ENCODE measurements at regions not wholly inside any gene's neighbourhood (a gene's known extent, or its start where the extent isn't known, plus 50 kb on each side); places are given as distances from the start of the nearest gene placed in this dataset.

DNA sequence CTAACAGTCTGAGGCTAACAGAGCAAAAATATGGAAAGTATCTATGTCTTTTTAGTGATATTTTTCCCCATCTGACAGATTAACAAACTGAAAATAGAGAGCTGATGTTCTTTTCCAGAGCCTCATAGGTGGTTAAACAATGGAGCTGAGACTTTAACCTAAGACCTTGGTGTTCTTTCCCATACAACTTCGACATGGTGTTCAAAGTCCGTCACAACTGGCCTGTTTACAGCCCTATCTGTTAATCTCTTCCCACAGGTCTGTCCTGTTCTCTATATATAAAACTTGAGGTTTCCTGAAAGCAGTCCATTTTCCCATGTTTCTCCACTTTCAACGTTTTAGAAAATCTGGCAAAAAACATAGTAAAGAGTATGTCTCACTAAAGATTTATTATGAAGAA lies 395.7 kb downstream of the BRINP2 start:
- Histone ChIP-seq H3K27ac (no peak overlapping the region), H3K4me1 (replicated peaks in 1 of 2) (no peaks in the 10 kb centered on the region), H3K4me3 (no peak overlapping the region)
- ATAC-seq (replicated peaks in 6 of 8): no peak
- in situ Hi-C loops (cut with MboI; ENCODE audit: low pct_unique_long_range_greater_than_20kb in 2 of 9, low sequenced_read_pairs in 9 of 9, unreplicated experiment in 9 of 9): loop anchor here in 1 of 9 experiments (25.0 kb wide), 1 partner anchor 96 kb away; no protein-coding TSS in a partner anchor
- WGBS, 10 experiments: 4 to 94% (median 76%) methylated on average over 2 to 3 of the region's 3 CpGs; no CpG with 5 or more reads in 1 of the 10 experiments

DNA sequence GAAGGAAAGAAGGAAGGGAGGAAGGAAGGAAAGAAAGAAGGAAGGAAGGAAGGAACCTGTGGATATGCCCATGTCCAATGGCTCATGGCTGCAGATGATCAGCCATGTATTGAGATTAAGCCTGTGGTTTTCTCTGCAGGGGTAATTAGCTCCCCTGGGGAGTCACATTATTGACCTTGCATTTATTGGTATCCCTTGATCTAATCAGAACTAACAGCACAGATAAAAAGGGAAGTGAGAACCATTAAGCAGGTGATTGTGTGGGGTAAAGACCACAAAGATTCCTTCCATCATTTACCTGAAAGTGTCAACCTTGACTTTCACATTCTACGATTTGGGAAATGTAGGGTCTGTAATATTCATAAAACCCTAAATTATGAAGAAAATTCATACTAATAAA lies 390.7 kb downstream of the BRINP2 start:
- peaks cover 0 to 3% of the 10 kb centered on the region in 2 donors for H3K4me1 ChIP-seq (replicated peaks in 1 of 2)

DNA sequence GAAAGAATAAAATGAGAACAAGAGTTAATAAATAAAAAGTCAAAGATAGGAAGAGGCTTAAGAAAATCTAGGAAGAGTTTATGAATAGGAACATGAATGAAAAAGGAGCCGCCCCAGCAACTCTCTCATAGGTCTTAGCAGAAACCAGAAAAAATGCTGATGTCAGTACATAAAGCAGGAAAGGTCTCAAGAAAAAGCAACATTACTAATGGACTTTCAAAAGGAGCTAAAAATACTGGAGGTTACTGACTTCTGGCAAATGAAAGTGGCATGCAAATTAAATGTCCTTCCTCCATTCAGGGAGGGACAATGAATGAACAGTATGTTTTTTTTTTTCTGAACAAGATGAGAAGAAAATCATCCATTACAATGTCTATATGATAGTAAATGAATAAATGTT lies 387.6 kb downstream of the BRINP2 start:
- Histone ChIP-seq H3K4me3 (no peak overlapping the region), H3K27ac (no peak overlapping the region), H3K4me1 (replicated peaks in 1 of 2) (peaks cover 0 to 3% of the 10 kb centered on the region in 2 donors)
- 8 to 100% (median 88%) methylated on average over 1 of the region's 1 CpG for WGBS, 10 experiments
- in situ Hi-C loops (cut with MboI; ENCODE audit: low pct_unique_long_range_greater_than_20kb in 2 of 9, low sequenced_read_pairs in 9 of 9, unreplicated experiment in 9 of 9): loop anchor here in 1 of 9 experiments (25.0 kb wide), 1 partner anchor 104 kb away; no protein-coding TSS in a partner anchor
- ATAC-seq (replicated peaks in 6 of 8): peak in 2 of 8 experiments; percentile 52 to 62

More for the DNA sequence above, 390.7 kb downstream of the BRINP2 start:
- no peak overlapping the region for H3K4me3 ChIP-seq
- in situ Hi-C loops (cut with MboI; ENCODE audit: low pct_unique_long_range_greater_than_20kb in 2 of 9, low sequenced_read_pairs in 9 of 9, unreplicated experiment in 9 of 9): loop anchor here in 1 of 9 experiments (25.0 kb wide), 1 partner anchor 101 kb away; no protein-coding TSS in a partner anchor
- ATAC-seq (replicated peaks in 6 of 8): no peak
- WGBS, 10 experiments: 0 to 89% (median 73%) methylated on average over 1 of the region's 1 CpG; no CpG with 5 or more reads in 1 of the 10 experiments
- H3K27ac ChIP-seq: no peak overlapping the region

DNA sequence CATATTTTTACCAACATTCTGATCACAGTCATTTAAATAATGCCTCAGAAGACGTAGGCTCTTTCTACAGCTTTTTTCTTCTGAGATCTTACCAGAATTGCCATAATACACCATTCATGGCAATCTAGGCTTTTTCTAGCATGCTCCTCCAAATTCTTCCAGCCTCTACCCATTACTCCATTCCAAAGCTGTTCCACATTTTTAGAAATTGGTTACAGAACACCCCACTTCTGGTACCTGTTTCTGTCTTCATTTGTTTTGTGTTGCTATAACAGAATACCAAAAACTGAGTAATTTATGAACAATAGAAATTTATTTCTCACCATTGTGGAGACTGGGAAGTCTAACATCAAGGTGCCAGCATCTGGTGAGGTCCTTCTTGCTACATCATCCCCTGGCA lies 385.4 kb downstream of the BRINP2 start:
- Histone ChIP-seq H3K27ac (no peak overlapping the region), H3K4me1 (replicated peaks in 1 of 2) (peaks cover 0 to 3% of the 10 kb centered on the region in 2 donors), H3K4me3 (no peak overlapping the region)
- ATAC-seq (replicated peaks in 6 of 8): no peak
- WGBS, 10 experiments: 0 to 90% (median 43%) methylated on average over 1 of the region's 1 CpG; no CpG with 5 or more reads in 3 of the 10 experiments
- in situ Hi-C loops (cut with MboI; ENCODE audit: low pct_unique_long_range_greater_than_20kb in 2 of 9, low sequenced_read_pairs in 9 of 9, unreplicated experiment in 9 of 9): loop anchor here in 1 of 9 experiments (25.0 kb wide), 1 partner anchor 106 kb away; no protein-coding TSS in a partner anchor

DNA sequence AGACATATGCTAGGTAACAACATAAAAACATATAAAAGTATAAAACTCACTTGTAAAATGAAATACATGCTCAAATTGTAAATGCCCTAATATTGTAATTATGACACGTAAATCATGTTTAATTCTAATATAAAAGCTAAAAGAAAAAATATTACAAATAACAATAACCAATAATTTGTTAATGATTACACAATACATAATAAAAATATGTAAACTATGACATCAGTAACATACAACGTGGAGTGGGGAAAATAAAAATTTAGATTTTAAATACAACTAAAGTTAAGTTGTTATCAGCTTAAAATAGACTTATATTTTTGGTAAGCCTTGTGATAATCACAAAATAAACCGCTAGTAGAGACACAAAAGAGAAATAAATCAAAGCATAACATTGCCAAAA lies 376.4 kb downstream of the BRINP2 start:
- no peak overlapping the region for H3K4me3 ChIP-seq
- H3K4me1 ChIP-seq (replicated peaks in 1 of 2): no peaks in the 10 kb centered on the region
- in situ Hi-C loops (cut with MboI; ENCODE audit: low pct_unique_long_range_greater_than_20kb in 2 of 9, low sequenced_read_pairs in 9 of 9, unreplicated experiment in 9 of 9): no loop called here
- WGBS, 10 experiments: 11 to 97% (median 82%) methylated on average over 1 to 3 of the region's 3 CpGs
- no peak overlapping the region for H3K27ac ChIP-seq
- no peak for ATAC-seq (replicated peaks in 6 of 8)

DNA sequence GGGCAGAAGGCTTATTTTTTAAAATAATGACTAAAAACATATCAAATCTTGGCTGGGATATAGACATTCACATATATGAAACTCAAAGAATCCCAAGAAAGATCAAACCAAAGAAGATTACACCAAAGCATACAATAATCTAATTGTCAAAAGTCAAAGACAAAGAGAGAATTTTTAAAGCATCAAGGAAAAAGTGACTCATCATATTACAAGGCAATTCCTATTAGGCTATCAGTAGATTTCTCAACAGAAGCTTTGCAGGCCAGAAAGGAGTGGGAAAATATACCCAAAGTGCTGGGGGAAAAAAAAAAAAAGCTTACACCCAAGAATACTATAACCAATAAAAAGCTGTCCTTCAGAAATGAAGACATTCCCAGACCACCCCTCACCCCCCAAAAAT lies 375.6 kb downstream of the BRINP2 start:
- in situ Hi-C loops (cut with MboI; ENCODE audit: low pct_unique_long_range_greater_than_20kb in 2 of 9, low sequenced_read_pairs in 9 of 9, unreplicated experiment in 9 of 9): no loop called here
- Histone ChIP-seq H3K4me3 (no peak overlapping the region), H3K27ac (no peak overlapping the region), H3K4me1 (replicated peaks in 1 of 2) (no peaks in the 10 kb centered on the region)
- no peak for ATAC-seq (replicated peaks in 6 of 8)

DNA sequence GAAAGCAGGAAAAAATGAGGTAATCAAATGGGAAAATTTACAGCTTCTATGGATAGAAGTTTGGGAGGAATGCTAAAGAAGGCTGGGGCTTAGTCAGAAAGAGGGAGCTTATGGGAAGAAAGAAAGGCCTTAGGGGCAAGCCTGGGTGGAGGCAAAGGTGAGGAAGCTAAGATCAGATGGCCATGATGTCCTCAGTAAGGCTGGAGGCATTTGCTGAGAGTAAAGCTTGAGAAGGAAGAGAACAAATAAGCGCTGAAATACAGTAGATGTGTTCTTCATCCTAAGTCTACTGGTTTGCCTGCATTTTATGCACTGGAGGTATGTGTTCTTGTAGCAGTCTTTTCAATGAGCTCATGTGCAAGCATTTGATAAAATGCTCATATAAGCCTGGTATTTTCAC lies 355.4 kb downstream of the BRINP2 start:
- Histone ChIP-seq H3K27ac (no peak overlapping the region), H3K4me1 (replicated peaks in 1 of 2) (no peaks in the 10 kb centered on the region), H3K4me3 (no peak overlapping the region)
- WGBS, 10 experiments: 33 to 100% (median 100%) methylated on average over 1 of the region's 1 CpG; no CpG with 5 or more reads in 1 of the 10 experiments
- ATAC-seq (replicated peaks in 6 of 8): no peak
- in situ Hi-C loops (cut with MboI; ENCODE audit: low pct_unique_long_range_greater_than_20kb in 2 of 9, low sequenced_read_pairs in 9 of 9, unreplicated experiment in 9 of 9): no loop called here

DNA sequence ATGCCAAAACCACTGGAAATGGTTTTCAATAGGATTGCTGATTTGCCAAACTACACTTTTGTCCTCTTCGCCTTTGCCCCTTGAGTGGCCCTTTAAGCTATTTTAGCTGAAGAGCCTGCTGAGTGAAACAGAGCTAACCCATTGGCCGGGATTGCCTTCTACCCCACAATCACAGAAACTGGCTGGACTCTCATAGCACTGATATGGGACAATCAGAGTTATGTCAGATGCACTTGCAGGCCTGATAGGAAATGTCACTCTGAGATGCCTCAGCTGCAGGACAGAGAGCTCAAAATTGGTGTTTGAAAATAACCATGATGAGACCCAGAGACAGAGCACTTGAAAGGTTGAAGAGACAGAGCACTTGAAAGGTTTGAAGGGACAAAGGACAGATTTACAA lies 354.4 kb downstream of the BRINP2 start:
- ATAC-seq (replicated peaks in 6 of 8): no peak
- no peak overlapping the region for H3K4me3 ChIP-seq
- H3K27ac ChIP-seq: no peak overlapping the region
- H3K4me1 ChIP-seq (replicated peaks in 1 of 2): no peaks in the 10 kb centered on the region
- in situ Hi-C loops (cut with MboI; ENCODE audit: low pct_unique_long_range_greater_than_20kb in 2 of 9, low sequenced_read_pairs in 9 of 9, unreplicated experiment in 9 of 9): no loop called here
- WGBS, 10 experiments: 19 to 94% (median 80%) methylated on average over 1 to 2 of the region's 2 CpGs; no CpG with 5 or more reads in 3 of the 10 experiments

DNA sequence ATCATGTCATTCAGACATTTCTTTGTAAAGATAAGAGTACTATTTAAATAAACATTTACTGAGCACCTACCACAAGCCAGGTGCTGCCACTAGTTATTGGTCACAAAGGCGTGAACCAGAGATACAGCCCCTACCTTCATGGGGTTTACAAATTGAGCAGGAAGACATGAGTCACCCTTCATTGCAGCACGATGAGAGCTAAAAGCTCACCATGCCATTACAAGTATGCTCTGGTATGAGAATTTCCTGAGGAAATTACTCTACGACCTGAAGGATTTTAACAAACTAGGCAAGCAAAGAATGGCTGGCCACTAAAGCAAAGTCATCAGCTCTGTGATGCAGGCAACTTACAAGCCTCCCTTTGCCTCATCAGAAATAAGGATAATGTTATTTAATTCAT lies 346.8 kb downstream of the BRINP2 start:
- in situ Hi-C loops (cut with MboI; ENCODE audit: low pct_unique_long_range_greater_than_20kb in 2 of 9, low sequenced_read_pairs in 9 of 9, unreplicated experiment in 9 of 9): no loop called here
- 0 to 95% (median 67%) methylated on average over 1 to 3 of the region's 3 CpGs; no CpG with 5 or more reads in 1 of the 10 experiments for WGBS, 10 experiments
- Histone ChIP-seq H3K4me1 (replicated peaks in 1 of 2) (no peaks in the 10 kb centered on the region), H3K4me3 (no peak overlapping the region), H3K27ac (no peak overlapping the region)
- no peak for ATAC-seq (replicated peaks in 6 of 8)

DNA sequence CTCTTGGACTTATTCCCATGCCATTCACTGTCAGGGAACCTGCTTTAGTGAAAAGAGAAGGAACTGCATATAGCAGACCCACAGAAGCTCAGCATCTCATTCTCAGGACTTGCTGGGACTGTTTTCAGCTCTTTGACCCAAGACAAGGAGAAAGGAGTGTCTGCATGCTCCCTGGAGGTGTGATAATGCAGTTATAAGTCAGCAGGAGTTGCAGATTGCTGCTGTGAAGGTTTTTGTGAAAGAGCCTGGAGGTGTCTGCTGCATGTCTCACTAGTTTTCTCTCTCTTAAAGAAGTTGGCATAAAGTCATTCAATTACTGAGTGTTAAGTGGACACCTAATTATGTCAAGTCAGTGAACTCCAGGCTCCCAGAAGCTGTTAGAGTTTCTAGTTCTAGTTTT lies 343.4 kb downstream of the BRINP2 start:
- Histone ChIP-seq H3K4me1 (replicated peaks in 1 of 2) (no peaks in the 10 kb centered on the region), H3K4me3 (no peak overlapping the region), H3K27ac (no peak overlapping the region)
- in situ Hi-C loops (cut with MboI; ENCODE audit: low pct_unique_long_range_greater_than_20kb in 2 of 9, low sequenced_read_pairs in 9 of 9, unreplicated experiment in 9 of 9): no loop called here
- ATAC-seq (replicated peaks in 6 of 8): no peak

DNA sequence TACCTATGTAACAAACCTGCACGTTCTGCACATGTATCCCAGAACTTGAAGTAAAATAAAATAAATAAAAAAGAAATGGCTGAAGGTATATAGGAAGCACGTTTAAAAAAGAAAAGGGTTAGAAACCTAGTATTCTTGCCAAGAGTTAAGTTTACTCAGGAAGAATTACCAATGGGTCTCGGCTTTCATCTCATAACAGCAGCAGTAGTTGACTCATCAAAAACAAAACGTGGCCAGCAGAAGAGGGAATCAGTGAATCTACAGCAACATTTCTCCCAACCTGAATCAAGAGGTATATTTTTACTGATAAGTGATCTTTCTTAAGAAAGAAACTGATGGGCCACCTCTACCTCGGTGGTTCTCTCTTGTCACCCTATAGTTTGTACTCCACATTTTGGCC lies 340.3 kb downstream of the BRINP2 start:
- WGBS, 10 experiments: 0 to 100% (median 58%) methylated on average over 1 to 5 of the region's 5 CpGs
- no peak overlapping the region for H3K27ac ChIP-seq
- ATAC-seq (replicated peaks in 6 of 8): no peak
- no peak overlapping the region for H3K4me3 ChIP-seq
- in situ Hi-C loops (cut with MboI; ENCODE audit: low pct_unique_long_range_greater_than_20kb in 2 of 9, low sequenced_read_pairs in 9 of 9, unreplicated experiment in 9 of 9): no loop called here
- no peaks in the 10 kb centered on the region for H3K4me1 ChIP-seq (replicated peaks in 1 of 2)

DNA sequence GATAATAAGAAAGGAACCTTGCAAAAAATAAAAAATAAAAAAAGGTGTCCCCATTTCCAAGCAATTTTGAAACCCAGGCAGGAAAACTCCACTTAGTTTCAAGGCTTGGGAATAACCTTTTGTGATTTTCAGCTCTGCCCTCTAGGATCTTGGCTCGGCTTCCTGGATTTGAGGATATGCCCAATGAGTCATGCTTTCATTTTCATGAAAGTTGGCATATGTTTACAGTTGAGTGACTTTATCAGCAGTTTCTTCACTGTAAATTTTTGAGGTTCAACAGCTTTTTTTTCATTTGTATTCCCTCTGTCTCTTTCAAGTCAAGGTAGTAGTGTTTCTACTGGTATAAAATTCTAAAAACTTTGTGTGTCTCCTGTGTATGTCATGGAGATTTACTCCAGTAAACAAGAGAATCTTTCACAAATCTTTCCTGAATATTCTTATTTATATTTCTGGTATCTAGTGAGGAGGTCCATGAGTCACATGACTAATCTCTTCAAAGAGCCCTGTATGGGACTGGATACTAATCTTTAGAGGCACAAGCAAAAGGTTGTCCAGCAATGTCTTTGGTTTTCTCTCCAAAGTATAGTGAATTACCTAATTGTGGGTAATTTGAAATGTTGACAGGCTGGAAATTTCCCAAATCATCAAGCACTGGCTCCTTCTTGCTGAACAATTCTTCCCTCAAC lies 335.3 kb downstream of the BRINP2 start:
- Histone ChIP-seq H3K4me1 (replicated peaks in 1 of 2) (no peaks in the 10 kb centered on the region), H3K27ac (no peak overlapping the region), H3K4me3 (no peak overlapping the region)
- no peak for ATAC-seq (replicated peaks in 6 of 8)
- in situ Hi-C loops (cut with MboI; ENCODE audit: low pct_unique_long_range_greater_than_20kb in 2 of 9, low sequenced_read_pairs in 9 of 9, unreplicated experiment in 9 of 9): no loop called here
- WGBS, 10 experiments: 0 to 100% (median 71%) methylated on average over 1 of the region's 1 CpG

DNA sequence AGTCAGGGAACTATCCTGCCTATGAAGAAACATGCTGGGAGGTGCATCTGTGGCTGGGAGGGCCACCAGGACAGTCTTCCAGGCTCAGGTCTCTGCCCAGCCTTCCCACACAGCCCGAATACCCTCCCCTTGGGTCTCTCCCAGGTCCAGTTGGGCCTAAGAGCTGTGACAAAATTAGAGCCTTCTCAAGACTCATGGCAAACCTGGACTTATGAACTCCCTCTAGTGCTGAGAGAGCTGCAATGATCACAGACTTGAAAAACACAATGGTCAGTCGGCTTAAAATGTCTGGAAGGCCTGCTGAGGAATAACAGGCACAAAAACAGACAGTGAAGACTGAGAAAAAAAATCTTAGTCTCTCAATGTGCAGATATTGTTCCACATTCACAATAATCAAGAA lies 325.1 kb downstream of the BRINP2 start:
- H3K4me1 ChIP-seq (replicated peaks in 1 of 2): no peaks in the 10 kb centered on the region
- in situ Hi-C loops (cut with MboI; ENCODE audit: low pct_unique_long_range_greater_than_20kb in 2 of 9, low sequenced_read_pairs in 9 of 9, unreplicated experiment in 9 of 9): no loop called here
- ATAC-seq (replicated peaks in 6 of 8): no peak
- H3K27ac ChIP-seq: no peak overlapping the region
- WGBS, 10 experiments: 10 to 93% (median 71%) methylated on average over 1 to 2 of the region's 2 CpGs; no CpG with 5 or more reads in 2 of the 10 experiments
- H3K4me3 ChIP-seq: no peak overlapping the region

DNA sequence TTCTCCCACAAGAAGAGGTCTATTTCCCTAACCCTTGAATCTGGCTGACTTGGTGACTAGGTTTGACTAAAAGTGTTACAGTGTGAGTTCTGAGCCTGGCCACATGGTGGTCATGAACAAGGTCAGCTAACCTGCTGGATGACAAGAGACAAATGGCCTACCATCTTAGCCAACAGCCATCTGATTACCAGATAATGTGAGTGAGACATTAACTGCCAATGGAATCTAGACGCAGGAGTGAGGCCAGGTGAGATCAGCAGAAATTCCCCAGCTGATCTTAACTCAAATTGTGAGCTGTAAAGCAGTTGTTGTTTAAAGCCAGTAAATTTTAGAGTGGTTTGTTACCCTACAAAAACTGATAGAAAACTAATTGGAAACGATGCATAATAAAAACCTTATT lies 320.0 kb downstream of the BRINP2 start:
- in situ Hi-C loops (cut with MboI; ENCODE audit: low pct_unique_long_range_greater_than_20kb in 2 of 9, low sequenced_read_pairs in 9 of 9, unreplicated experiment in 9 of 9): no loop called here
- no peak for ATAC-seq (replicated peaks in 6 of 8)
- no peak overlapping the region for H3K27ac ChIP-seq

More for the DNA sequence above, 320.0 kb downstream of the BRINP2 start:
- Histone ChIP-seq H3K4me3 (no peak overlapping the region), H3K4me1 (replicated peaks in 1 of 2) (no peaks in the 10 kb centered on the region)
- WGBS, 10 experiments: 20 to 100% (median 86%) methylated on average over 1 to 2 of the region's 2 CpGs; no CpG with 5 or more reads in 4 of the 10 experiments

Data from motor neuron (in vitro differentiated cells).